C4-2B (cell line): ENCODE measurements at regions not wholly inside any gene's neighbourhood (a gene's known extent, or its start where the extent isn't known, plus 50 kb on each side); places are given as distances from the start of the nearest gene placed in this dataset.

ENCODE experiments used
- H3K27ac ChIP-seq: fragments of 450-650 bp; 2 replicates; pipeline ENCODE4 v1.5.1; 2017
- ZFX ChIP-seq: fragments of 450-650 bp; IDR thresholded peaks from 2 replicates; pipeline ENCODE4 v1.6.1; 2017
- TF ChIP-seq, protein P1 (sequence below): fragments of 450-650 bp; conservative IDR thresholded peaks from 2 replicates; pipeline ENCODE4 v1.5.1; 2017; ENCODE audit warnings: mild to moderate bottlenecking

DNA sequence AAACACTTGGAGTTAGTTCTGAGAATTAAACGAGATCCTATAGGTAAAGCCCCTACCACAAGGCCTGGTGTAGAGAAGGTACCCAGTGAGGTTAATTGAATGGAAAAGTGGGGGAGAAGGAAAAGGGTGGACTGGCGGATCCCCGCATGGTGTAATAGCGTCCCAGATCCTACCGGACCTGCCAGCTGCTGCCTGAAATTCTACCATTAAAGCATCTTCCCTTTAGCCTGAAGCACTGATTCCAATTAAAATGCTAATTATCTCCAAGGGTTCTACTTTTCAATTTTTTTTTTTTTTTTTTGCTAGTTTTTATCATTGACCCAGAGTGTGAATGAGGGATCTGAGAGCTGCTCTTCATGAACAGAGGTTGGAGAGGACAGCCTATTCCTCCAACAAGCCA, 237.9 kb downstream of the TLE3 start:
- TF ChIP-seq ZFX = no peak
- TF ChIP-seq, protein P1, sequence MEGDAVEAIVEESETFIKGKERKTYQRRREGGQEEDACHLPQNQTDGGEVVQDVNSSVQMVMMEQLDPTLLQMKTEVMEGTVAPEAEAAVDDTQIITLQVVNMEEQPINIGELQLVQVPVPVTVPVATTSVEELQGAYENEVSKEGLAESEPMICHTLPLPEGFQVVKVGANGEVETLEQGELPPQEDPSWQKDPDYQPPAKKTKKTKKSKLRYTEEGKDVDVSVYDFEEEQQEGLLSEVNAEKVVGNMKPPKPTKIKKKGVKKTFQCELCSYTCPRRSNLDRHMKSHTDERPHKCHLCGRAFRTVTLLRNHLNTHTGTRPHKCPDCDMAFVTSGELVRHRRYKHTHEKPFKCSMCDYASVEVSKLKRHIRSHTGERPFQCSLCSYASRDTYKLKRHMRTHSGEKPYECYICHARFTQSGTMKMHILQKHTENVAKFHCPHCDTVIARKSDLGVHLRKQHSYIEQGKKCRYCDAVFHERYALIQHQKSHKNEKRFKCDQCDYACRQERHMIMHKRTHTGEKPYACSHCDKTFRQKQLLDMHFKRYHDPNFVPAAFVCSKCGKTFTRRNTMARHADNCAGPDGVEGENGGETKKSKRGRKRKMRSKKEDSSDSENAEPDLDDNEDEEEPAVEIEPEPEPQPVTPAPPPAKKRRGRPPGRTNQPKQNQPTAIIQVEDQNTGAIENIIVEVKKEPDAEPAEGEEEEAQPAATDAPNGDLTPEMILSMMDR = no peak
- no peak overlapping the region for H3K27ac ChIP-seq

DNA sequence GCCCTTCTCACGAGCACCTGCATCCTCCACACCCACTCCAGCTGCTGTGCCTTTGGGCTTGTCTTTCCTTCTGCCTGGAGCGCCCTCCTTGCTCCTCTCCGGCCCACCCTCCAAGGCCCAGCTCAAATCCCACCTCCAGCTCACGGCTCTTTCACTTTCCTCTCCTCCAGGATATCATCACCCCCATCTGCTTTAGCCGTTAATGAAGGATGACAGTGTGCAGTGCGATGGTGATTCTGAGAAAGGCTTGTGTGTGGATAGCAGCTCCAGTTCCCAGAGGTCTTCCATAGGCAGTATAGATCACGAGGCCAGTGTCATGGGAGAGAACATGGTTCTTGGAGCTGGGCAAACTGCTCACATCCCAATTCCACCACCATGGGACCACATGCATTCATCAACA, 237.4 kb downstream of the TLE3 start:
- TF ChIP-seq, protein P1 = no peak
- no peak for TF ChIP-seq ZFX
- no peak overlapping the region for H3K27ac ChIP-seq

DNA sequence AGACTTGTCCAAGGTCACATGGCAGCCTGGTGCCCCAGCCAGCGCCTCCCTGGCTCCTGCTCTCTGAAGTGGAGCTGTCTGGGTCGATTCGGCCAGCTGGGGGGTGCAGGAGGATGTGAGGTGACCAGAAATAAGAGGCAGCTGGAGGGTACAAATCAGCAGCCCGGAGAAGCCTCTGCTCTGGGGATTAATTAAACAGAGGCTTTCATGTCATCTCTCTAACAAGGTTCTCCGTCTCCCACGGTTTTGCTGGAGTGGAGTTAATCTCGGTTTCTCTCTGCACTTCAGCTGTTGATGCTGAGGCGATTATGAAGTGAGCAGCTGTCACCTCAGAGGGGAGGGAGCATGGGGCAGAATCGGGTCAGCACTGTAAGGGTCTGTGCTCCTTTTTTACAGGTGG, 236.8 kb downstream of the TLE3 start:
- TF ChIP-seq, protein P1 = no peak
- TF ChIP-seq ZFX = no peak
- no peak overlapping the region for H3K27ac ChIP-seq

DNA sequence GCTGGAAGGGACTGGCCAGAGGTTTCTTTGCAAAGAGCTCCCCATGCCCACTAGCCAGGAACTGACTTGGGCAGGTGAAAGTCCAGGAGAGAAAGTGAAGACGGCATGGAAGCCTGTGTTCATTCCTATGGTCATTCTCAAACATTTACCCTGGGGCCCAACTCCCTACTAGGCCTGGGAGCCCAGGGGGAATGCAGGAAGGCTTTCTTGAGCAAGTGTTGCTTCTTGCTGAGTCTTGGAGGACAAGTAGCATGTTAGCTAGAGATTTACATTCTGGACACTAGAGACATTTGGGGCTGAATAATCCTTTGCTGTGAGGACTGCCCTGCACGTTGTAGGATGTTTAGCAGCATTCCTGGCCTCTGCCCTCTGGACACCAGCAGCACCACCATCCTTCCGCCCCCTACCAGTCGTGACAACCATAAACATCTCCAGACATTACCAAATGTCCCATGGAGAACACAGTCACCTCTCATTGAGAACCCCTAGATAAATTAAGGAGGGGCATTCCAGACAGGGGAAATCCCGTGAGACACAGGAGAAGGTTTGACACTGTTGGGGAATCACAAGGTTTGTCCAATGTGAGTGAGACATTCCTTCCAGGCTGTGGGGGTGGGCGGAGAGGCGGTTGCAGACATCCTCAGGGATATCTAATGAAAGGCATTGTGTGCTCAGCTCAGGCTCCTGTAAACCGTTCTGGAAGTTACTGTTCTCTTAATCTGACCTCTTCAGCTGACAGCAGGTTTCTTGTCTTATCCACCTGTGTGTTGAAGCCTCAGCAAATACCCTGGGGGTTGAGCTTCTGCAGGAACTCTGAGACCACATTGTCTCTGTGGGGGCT, 236.2 kb downstream of the TLE3 start:
- TF ChIP-seq ZFX = no peak
- TF ChIP-seq, protein P1 = no peak
- H3K27ac ChIP-seq = no peak overlapping the region

DNA sequence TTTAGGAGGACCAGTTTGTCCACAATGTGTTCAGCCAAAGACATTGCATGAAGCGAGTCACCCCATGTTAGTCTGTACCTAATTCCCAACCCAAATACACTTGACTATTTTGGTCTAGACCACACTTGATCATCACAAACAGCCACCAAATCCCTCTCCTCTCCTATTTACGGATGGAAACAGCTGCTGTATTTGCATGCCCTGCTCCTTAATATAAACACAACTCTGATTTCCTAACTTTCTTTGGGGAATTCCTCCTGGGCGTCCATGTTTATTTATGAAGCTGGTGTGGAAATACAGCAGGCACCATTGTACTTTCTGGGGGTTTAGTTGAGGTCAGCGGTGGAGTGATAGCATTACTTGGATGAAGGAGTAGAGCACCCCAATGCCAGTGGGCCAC, 235.2 kb downstream of the TLE3 start:
- no peak overlapping the region for H3K27ac ChIP-seq
- TF ChIP-seq, protein P1 = no peak
- TF ChIP-seq ZFX = no peak

DNA sequence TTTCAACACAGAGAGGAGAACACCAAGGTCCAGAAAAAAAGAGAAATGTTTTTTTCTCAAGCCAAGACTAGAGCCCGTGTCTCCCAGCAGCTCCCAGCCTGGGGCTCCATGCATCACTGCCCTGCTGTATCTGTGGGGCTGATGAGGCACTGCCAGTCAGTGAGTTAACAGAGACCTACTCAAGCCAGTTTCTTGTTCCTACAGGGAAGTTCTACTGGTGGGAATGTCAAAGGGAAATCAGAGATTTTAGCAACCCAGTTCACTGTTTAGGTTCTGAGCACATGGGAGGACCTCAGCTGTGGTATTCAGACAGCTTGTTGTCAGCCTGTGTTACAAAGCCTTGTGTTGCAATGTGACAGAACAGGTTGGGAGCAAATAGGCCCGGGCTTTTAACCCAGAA, 234.3 kb downstream of the TLE3 start:
- H3K27ac ChIP-seq = no peak overlapping the region
- TF ChIP-seq, protein P1 = no peak
- no peak for TF ChIP-seq ZFX

DNA sequence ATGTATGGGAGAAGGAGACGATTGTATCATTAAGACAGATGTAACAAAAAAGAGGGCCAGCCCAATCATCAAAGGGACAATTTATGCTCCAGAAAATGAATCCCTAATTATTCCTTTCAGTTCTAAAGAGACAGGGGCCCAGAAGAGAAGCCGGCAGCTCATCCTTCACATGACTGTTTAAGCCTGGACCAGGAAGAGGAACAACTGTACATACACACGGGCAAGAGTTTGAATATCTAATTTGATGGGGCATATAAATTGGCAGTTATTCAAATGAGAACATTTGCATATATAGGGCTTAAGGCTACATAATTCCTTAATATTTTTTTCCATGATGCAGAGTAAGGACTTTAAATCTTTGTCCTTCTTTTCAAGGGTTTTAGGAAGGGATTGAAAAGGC, 232.3 kb downstream of the TLE3 start:
- H3K27ac ChIP-seq = no peak overlapping the region
- no peak for TF ChIP-seq ZFX
- TF ChIP-seq, protein P1 = no peak
